Right lobe of liver (tissue), 4 donors: ENCODE measurements at regions not wholly inside any gene's neighbourhood (a gene's known extent, or its start where the extent isn't known, plus 50 kb on each side); places are given as distances from the start of the nearest gene placed in this dataset.

Experiments used
- POLR2A ChIP-seq: fragments of 450-650 bp; IDR thresholded peaks from one replicate; pipeline ENCODE4 v1.6.1; 2017; ENCODE audit warnings: antibody characterized with exemption, mild to moderate bottlenecking
- TF ChIP-seq, protein P1 (sequence below), 4 donors: fragments of 200-600 bp in 3 of 4; fragments of 450-650 bp in 1 of 4; IDR thresholded peaks; one replicate each; pipeline versions ENCODE4 v1.5.1 to v1.8.0; 2016 to 2022; ENCODE audit warnings: antibody characterized with exemption in 4 of 4, mild to moderate bottlenecking in 2 of 4
- donor health status: DM: no; HTN: no; CAD: no.
- donor health status: DM: no; HTN: no; CAD: no.
- donor health status: DM: no; HTN: yes; CAD: no.

DNA sequence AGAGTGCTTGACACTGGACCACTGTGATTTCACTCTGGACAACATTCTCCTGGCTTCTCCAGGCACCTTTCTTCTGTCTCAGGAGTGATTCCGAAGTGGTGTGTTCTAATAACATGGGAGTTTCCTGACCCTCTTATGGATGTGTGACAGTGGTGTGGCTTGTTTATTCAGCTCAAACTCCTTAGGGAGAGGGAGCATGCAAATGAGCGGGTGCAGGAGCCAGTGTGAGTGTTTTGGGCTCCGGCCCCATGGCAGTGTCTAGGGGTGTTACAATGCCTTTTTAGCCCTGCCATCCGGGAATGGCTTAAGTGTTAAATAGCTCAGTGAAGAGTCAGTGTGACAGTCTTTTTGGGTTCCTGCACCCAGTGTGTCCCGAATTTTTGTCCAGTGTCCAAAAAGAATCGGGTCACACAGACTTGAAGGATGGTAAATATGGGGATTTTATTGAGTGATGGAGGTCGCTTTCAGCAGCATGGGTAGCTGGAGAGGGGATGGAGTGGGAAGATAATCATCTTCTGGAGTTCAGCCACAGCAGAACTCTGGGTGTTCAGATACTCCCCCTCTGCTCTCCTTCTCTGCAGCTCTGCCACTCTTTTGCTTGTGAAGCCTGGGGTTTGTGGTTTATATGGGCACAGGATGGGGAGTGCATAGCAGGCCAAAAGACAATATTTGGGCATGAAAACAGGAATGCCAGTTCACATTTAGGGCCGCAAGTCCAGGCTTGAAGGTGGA lies 928.9 kb upstream of the CITED2 start:
- TF ChIP-seq, protein P1, sequence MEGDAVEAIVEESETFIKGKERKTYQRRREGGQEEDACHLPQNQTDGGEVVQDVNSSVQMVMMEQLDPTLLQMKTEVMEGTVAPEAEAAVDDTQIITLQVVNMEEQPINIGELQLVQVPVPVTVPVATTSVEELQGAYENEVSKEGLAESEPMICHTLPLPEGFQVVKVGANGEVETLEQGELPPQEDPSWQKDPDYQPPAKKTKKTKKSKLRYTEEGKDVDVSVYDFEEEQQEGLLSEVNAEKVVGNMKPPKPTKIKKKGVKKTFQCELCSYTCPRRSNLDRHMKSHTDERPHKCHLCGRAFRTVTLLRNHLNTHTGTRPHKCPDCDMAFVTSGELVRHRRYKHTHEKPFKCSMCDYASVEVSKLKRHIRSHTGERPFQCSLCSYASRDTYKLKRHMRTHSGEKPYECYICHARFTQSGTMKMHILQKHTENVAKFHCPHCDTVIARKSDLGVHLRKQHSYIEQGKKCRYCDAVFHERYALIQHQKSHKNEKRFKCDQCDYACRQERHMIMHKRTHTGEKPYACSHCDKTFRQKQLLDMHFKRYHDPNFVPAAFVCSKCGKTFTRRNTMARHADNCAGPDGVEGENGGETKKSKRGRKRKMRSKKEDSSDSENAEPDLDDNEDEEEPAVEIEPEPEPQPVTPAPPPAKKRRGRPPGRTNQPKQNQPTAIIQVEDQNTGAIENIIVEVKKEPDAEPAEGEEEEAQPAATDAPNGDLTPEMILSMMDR (IDR thresholded peaks at IDR 0.05): no peak
- TF ChIP-seq POLR2A: no peak
